Retinal pigment epithelial cell (primary cell): ENCODE measurements at regions not wholly inside any gene's neighbourhood (a gene's known extent, or its start where the extent isn't known, plus 50 kb on each side); places are given as distances from the start of the nearest gene placed in this dataset.

ENCODE experiments used
- DNase-seq: peaks from one replicate; pipeline ENCODE4 v3.0.0-alpha.2; 2010; ENCODE audit warnings: low read depth
- H3K4me3 ChIP-seq: 2 replicates; pipeline ENCODE4 v1.5.1; 2011; ENCODE audit warnings: mild to moderate bottlenecking, low read length, control low read depth, moderate library complexity
- CTCF ChIP-seq: conservative IDR thresholded peaks from 2 replicates; pipeline ENCODE4 v1.5.1; 2011; ENCODE audit warnings: low read depth, low read length, control low read depth, inconsistent platforms

GRCh38 chr7:96452146-96452545, 130.2 kb upstream of the SLC25A13 start:
- DNase-seq, result no peak
- no peak for TF ChIP-seq CTCF
- no peak overlapping the region for H3K4me3 ChIP-seq

- TF ChIP-seq CTCF, result no peak
- no peak overlapping the region for H3K4me3 ChIP-seq
- DNase-seq, result no peak
Observed at GRCh38 chr7:96449094-96449493, 127.2 kb upstream of the SLC25A13 start.

- DNase-seq, result no peak
- no peak overlapping the region for H3K4me3 ChIP-seq
- TF ChIP-seq CTCF, result no peak
Observed at GRCh38 chr7:96447109-96447645, 125.3 kb upstream of the SLC25A13 start.

GRCh38 chr7:96441436-96442084, 119.7 kb upstream of the SLC25A13 start:
- no peak for TF ChIP-seq CTCF
- no peak overlapping the region for H3K4me3 ChIP-seq
- no peak for DNase-seq

GRCh38 chr7:96440328-96440727, 118.4 kb upstream of the SLC25A13 start:
- DNase-seq, result no peak
- no peak for TF ChIP-seq CTCF
- no peak overlapping the region for H3K4me3 ChIP-seq

- H3K4me3 ChIP-seq, result no peak overlapping the region
- DNase-seq, result no peak
- no peak for TF ChIP-seq CTCF
Observed at GRCh38 chr7:96436880-96437279, 115.0 kb upstream of the SLC25A13 start.

- TF ChIP-seq CTCF, result no peak
- no peak for DNase-seq
- no peak overlapping the region for H3K4me3 ChIP-seq
Observed at GRCh38 chr7:96430356-96430755, 108.5 kb upstream of the SLC25A13 start.
